Activated CD4-positive, alpha-beta T cell treated with anti-CD3 and anti-CD28 coated beads, Interleukin-2, amount 10 ng/mL, durations not matched to agents 7 days and 5 days (primary cell): ENCODE measurements at regions not wholly inside any gene's neighbourhood (a gene's known extent, or its start where the extent isn't known, plus 50 kb on each side); places are given as distances from the start of the nearest gene placed in this dataset.

Source experiments
- CTCF ChIA-PET: fragments of 350-600 bp; sonication (Branson Sonifier 250); formaldehyde crosslinking; loops from one replicate; lab custom pipeline; 2021; ENCODE audit warnings: antibody characterized with exemption; lab: Charles Lee
- POLR2A ChIA-PET: fragments of 350-600 bp; sonication (Branson Sonifier 250); formaldehyde crosslinking; loops from one replicate; lab custom pipeline; 2021; ENCODE audit warnings: antibody characterized with exemption; lab: Charles Lee
- DNase-seq: peaks from one replicate; pipeline ENCODE4 v3.0.0-alpha.2; 2020
- H3K27ac Mint-ChIP-seq: one replicate; pipeline ENCODE4 v1.8.0; 2021; ENCODE audit warnings: mild to moderate bottlenecking, moderate library complexity, mixed read lengths
- H3K27me3 Mint-ChIP-seq: one replicate; pipeline ENCODE4 v1.8.0; 2021; ENCODE audit warnings: mixed read lengths
- H3K36me3 Mint-ChIP-seq: one replicate; pipeline ENCODE4 v1.8.0; 2021; ENCODE audit warnings: low read depth, mixed read lengths
- H3K4me1 Mint-ChIP-seq: one replicate; pipeline ENCODE4 v1.8.0; 2021; ENCODE audit warnings: mixed read lengths
- H3K4me3 Mint-ChIP-seq: one replicate; pipeline ENCODE4 v1.8.0; 2021; ENCODE audit warnings: mild to moderate bottlenecking, moderate library complexity, mixed read lengths
- H3K9me3 Mint-ChIP-seq: one replicate; pipeline ENCODE4 v1.8.0; 2021; ENCODE audit warnings: mixed read lengths

GRCh38 chr20:39268491-39268951 lies 306.4 kb downstream of the DHX35 start:
- H3K9me3 Mint-ChIP-seq: no peaks in the 10 kb centered on the region
- DNase-seq: no peak
- H3K27ac Mint-ChIP-seq: no peak overlapping the region
- no peaks in the 10 kb centered on the region for H3K36me3 Mint-ChIP-seq
- H3K27me3 Mint-ChIP-seq: peaks cover under 1% of the 10 kb centered on the region
- CTCF ChIA-PET: no interaction called here
- POLR2A ChIA-PET: no interaction called here
- no peak overlapping the region for H3K4me3 Mint-ChIP-seq
- H3K4me1 Mint-ChIP-seq: no peaks in the 10 kb centered on the region

- POLR2A ChIA-PET: interaction anchor here (0.7 kb wide), 1 partner anchor 1808 kb away, joined by 4 read pairs; no protein-coding TSS in a partner anchor
- CTCF ChIA-PET: no interaction called here
- DNase-seq: no peak
- H3K4me3 Mint-ChIP-seq: no peak overlapping the region
- no peaks in the 10 kb centered on the region for H3K4me1 Mint-ChIP-seq
- H3K27ac Mint-ChIP-seq: no peak overlapping the region
- H3K36me3 Mint-ChIP-seq: no peaks in the 10 kb centered on the region
- peaks cover 3% of the 10 kb centered on the region for H3K27me3 Mint-ChIP-seq
- no peaks in the 10 kb centered on the region for H3K9me3 Mint-ChIP-seq
These were observed 304.8 kb downstream of the DHX35 start for GRCh38 chr20:39266989-39267388.

- Mint-ChIP-seq H3K9me3 (no peaks in the 10 kb centered on the region), H3K4me3 (no peak overlapping the region), H3K27me3 (peaks cover 3% of the 10 kb centered on the region), H3K27ac (no peak overlapping the region), H3K36me3 (no peaks in the 10 kb centered on the region), H3K4me1 (no peaks in the 10 kb centered on the region)
- ChIA-PET CTCF (interaction anchor here (1.3 to 1.4 kb wide), 2 partner anchors 18 to 42 kb away, joined by 3 to 4 read pairs; no protein-coding TSS in a partner anchor), POLR2A (no interaction called here)
- DNase-seq: peak; percentile 49
These were observed 302.5 kb downstream of the DHX35 start for GRCh38 chr20:39264506-39265172.

- H3K9me3 Mint-ChIP-seq: no peaks in the 10 kb centered on the region
- H3K36me3 Mint-ChIP-seq: no peaks in the 10 kb centered on the region
- no peak overlapping the region for H3K4me3 Mint-ChIP-seq
- peaks cover 3% of the 10 kb centered on the region for H3K27me3 Mint-ChIP-seq
- no peak for DNase-seq
- H3K27ac Mint-ChIP-seq: no peak overlapping the region
- H3K4me1 Mint-ChIP-seq: no peaks in the 10 kb centered on the region
- POLR2A ChIA-PET: interaction anchor here (0.7 kb wide), 1 partner anchor 103 kb away, joined by 3 read pairs; no protein-coding TSS in a partner anchor
- CTCF ChIA-PET: no interaction called here
These were observed 300.9 kb downstream of the DHX35 start for GRCh38 chr20:39263076-39263475.

GRCh38 chr20:39259808-39260207 lies 297.7 kb downstream of the DHX35 start:
- no peak overlapping the region for H3K27ac Mint-ChIP-seq
- ChIA-PET POLR2A (no interaction called here), CTCF (no interaction called here)
- H3K4me3 Mint-ChIP-seq: no peak overlapping the region
- H3K4me1 Mint-ChIP-seq: no peaks in the 10 kb centered on the region
- no peaks in the 10 kb centered on the region for H3K36me3 Mint-ChIP-seq
- H3K9me3 Mint-ChIP-seq: no peaks in the 10 kb centered on the region
- no peak for DNase-seq
- H3K27me3 Mint-ChIP-seq: peaks cover 3% of the 10 kb centered on the region

GRCh38 chr20:39259010-39259803 lies 297.1 kb downstream of the DHX35 start:
- no peaks in the 10 kb centered on the region for H3K9me3 Mint-ChIP-seq
- H3K4me1 Mint-ChIP-seq: no peaks in the 10 kb centered on the region
- ChIA-PET CTCF (no interaction called here), POLR2A (no interaction called here)
- no peak overlapping the region for H3K27ac Mint-ChIP-seq
- no peak overlapping the region for H3K4me3 Mint-ChIP-seq
- no peak for DNase-seq
- no peaks in the 10 kb centered on the region for H3K36me3 Mint-ChIP-seq
- H3K27me3 Mint-ChIP-seq: peaks cover 3% of the 10 kb centered on the region

- no peaks in the 10 kb centered on the region for H3K27me3 Mint-ChIP-seq
These were observed 296.1 kb downstream of the DHX35 start for GRCh38 chr20:39258253-39258652.

GRCh38 chr20:39253051-39253755 lies 291.1 kb downstream of the DHX35 start:
- Mint-ChIP-seq H3K27me3 (peaks cover 2% of the 10 kb centered on the region), H3K4me1 (peaks cover 3% of the 10 kb centered on the region), H3K4me3 (no peak overlapping the region), H3K36me3 (no peaks in the 10 kb centered on the region), H3K27ac (no peak overlapping the region), H3K9me3 (no peaks in the 10 kb centered on the region)
- DNase-seq: no peak
- POLR2A ChIA-PET: no interaction called here
- CTCF ChIA-PET: no interaction called here

More at GRCh38 chr20:39258253-39258652, 296.1 kb downstream of the DHX35 start:
- DNase-seq: no peak
- ChIA-PET POLR2A (no interaction called here), CTCF (no interaction called here)
- no peaks in the 10 kb centered on the region for H3K9me3 Mint-ChIP-seq
- H3K4me3 Mint-ChIP-seq: no peak overlapping the region
- H3K4me1 Mint-ChIP-seq: no peaks in the 10 kb centered on the region
- H3K36me3 Mint-ChIP-seq: no peaks in the 10 kb centered on the region
- H3K27ac Mint-ChIP-seq: no peak overlapping the region

GRCh38 chr20:39252035-39252434 lies 289.9 kb downstream of the DHX35 start:
- CTCF ChIA-PET: no interaction called here
- H3K4me1 Mint-ChIP-seq: peaks cover 4% of the 10 kb centered on the region
- H3K9me3 Mint-ChIP-seq: no peaks in the 10 kb centered on the region
- no peak for DNase-seq
- H3K4me3 Mint-ChIP-seq: no peak overlapping the region
- H3K27ac Mint-ChIP-seq: no peak overlapping the region
- H3K36me3 Mint-ChIP-seq: no peaks in the 10 kb centered on the region
- POLR2A ChIA-PET: no interaction called here
- peaks cover 2% of the 10 kb centered on the region for H3K27me3 Mint-ChIP-seq

GRCh38 chr20:39249798-39250197 lies 287.7 kb downstream of the DHX35 start:
- peaks cover 2% of the 10 kb centered on the region for H3K27me3 Mint-ChIP-seq
- ChIA-PET POLR2A (no interaction called here), CTCF (no interaction called here)
- peaks cover 25% of the 10 kb centered on the region for H3K4me1 Mint-ChIP-seq
- H3K9me3 Mint-ChIP-seq: no peaks in the 10 kb centered on the region
- no peaks in the 10 kb centered on the region for H3K36me3 Mint-ChIP-seq
- DNase-seq: no peak
- H3K4me3 Mint-ChIP-seq: no peak overlapping the region
- no peak overlapping the region for H3K27ac Mint-ChIP-seq

- Mint-ChIP-seq H3K4me3 (no peak overlapping the region), H3K27ac (no peak overlapping the region), H3K27me3 (peaks cover 2% of the 10 kb centered on the region), H3K36me3 (no peaks in the 10 kb centered on the region), H3K9me3 (no peaks in the 10 kb centered on the region), H3K4me1 (peaks cover 27% of the 10 kb centered on the region)
- CTCF ChIA-PET: no interaction called here
- no peak for DNase-seq
- POLR2A ChIA-PET: no interaction called here
These were observed 286.8 kb downstream of the DHX35 start for GRCh38 chr20:39248862-39249485.

GRCh38 chr20:39248171-39248861 lies 286.2 kb downstream of the DHX35 start:
- Mint-ChIP-seq H3K4me1 (peaks cover 27% of the 10 kb centered on the region), H3K4me3 (no peak overlapping the region), H3K36me3 (no peaks in the 10 kb centered on the region), H3K27ac (no peak overlapping the region), H3K9me3 (no peaks in the 10 kb centered on the region), H3K27me3 (peaks cover 4% of the 10 kb centered on the region)
- no peak for DNase-seq
- ChIA-PET POLR2A (no interaction called here), CTCF (interaction anchor here (1.1 kb wide), 1 partner anchor 8 kb away, joined by 6 read pairs; no protein-coding TSS in a partner anchor)
